Natural killer cell (primary cell): ENCODE measurements at regions not wholly inside any gene's neighbourhood (a gene's known extent, or its start where the extent isn't known, plus 50 kb on each side); places are given as distances from the start of the nearest gene placed in this dataset.

Experiments
- ATAC-seq, 3 donors: fragments of 150-1000 bp in 2 of 3; fragments of 200-7000 bp in 1 of 3; cut with Tn5 transposase; 1 replicate in 1 of 3; 2 replicates in 2 of 3; pipeline ENCODE4 v1.10.0; 2021; ENCODE audit warnings: mild to moderate bottlenecking in 2 of 3, moderate library complexity in 2 of 3
- DNase-seq, 2 donors: peaks; one replicate each; pipeline versions ENCODE4 v3.0.0 to v3.0.0-alpha.2; 2013 to 2021; ENCODE audit warnings: mixed read lengths in 1 of 2
- H3K27ac ChIP-seq: one replicate; pipeline ENCODE4 v1.5.1; 2013; ENCODE audit warnings: mild to moderate bottlenecking, low read length
- H3K27me3 ChIP-seq: one replicate; pipeline ENCODE4 v1.6.1; 2013; ENCODE audit warnings: low read length; ENCODE audit not compliant: control insufficient read depth, insufficient read depth
- H3K36me3 ChIP-seq: one replicate; pipeline ENCODE4 v1.6.1; 2013; ENCODE audit warnings: low read length; ENCODE audit not compliant: control insufficient read depth, insufficient read depth
- H3K4me1 ChIP-seq: one replicate; pipeline ENCODE4 v1.6.1; 2013; ENCODE audit warnings: low read length; ENCODE audit not compliant: control insufficient read depth, insufficient read depth
- H3K4me3 ChIP-seq: one replicate; pipeline ENCODE4 v1.5.1; 2013; ENCODE audit warnings: low read length
- H3K9me3 ChIP-seq: one replicate; pipeline ENCODE4 v1.6.1; 2013; ENCODE audit warnings: low read length; ENCODE audit not compliant: control insufficient read depth, insufficient read depth
- H3K27ac Mint-ChIP-seq, 2 donors: one replicate each; pipeline ENCODE4 v1.8.0; 2022; ENCODE audit warnings: mild to moderate bottlenecking in 2 of 2, mixed read lengths in 2 of 2, moderate library complexity in 1 of 2
- H3K27me3 Mint-ChIP-seq, 2 donors: one replicate each; pipeline ENCODE4 v1.8.0; 2022; ENCODE audit warnings: low read depth in 2 of 2, mixed read lengths in 2 of 2
- H3K36me3 Mint-ChIP-seq: one replicate; pipeline ENCODE4 v1.8.0; 2022; ENCODE audit warnings: mixed read lengths
- H3K4me1 Mint-ChIP-seq, 2 donors: one replicate each; pipeline ENCODE4 v1.8.0; 2022; ENCODE audit warnings: mixed read lengths in 2 of 2
- H3K4me3 Mint-ChIP-seq: one replicate; pipeline ENCODE4 v1.8.0; 2022; ENCODE audit warnings: mild to moderate bottlenecking, moderate library complexity, mixed read lengths
- H3K9me3 Mint-ChIP-seq, 2 donors: one replicate each; pipeline ENCODE4 v1.8.0; 2022; ENCODE audit warnings: mixed read lengths in 2 of 2
- CTCF ChIP-seq: fragments of 200-600 bp; IDR thresholded peaks from one replicate; pipeline ENCODE4 v1.8.0; 2022; ENCODE audit warnings: antibody characterized with exemption
- WGBS: methylation state at CpG from one replicate; pipeline ENCODE4 v1.1.7; 2013; ENCODE audit warnings: missing lambda C conversion rate; ENCODE audit not compliant: insufficient coverage; 5-methylcytosine and 5-hydroxymethylcytosine counted together
- intact Hi-C: fragments of 100-400 bp; cut with micrococcal nuclease; formaldehyde crosslinking; loops from one replicate; pipeline ENCODE4 v1.14.2; 2022

- Mint-ChIP-seq H3K36me3 (no peaks in the 10 kb centered on the region), H3K9me3 (peaks cover 0 to 3% of the 10 kb centered on the region in 2 donors), H3K4me1 (no peaks in the 10 kb centered on the region), H3K27ac (no peak overlapping the region), H3K27me3 (peaks cover 0 to 7% of the 10 kb centered on the region in 2 donors), H3K4me3 (no peak overlapping the region)
- no peaks in the 10 kb centered on the region for H3K27me3 ChIP-seq
- intact Hi-C loops, result no loop called here
- WGBS, result 81% methylated on average over 2 of the region's 2 CpGs
- no peaks in the 10 kb centered on the region for H3K36me3 ChIP-seq
- H3K4me1 ChIP-seq, result no peaks in the 10 kb centered on the region
- no peak overlapping the region for H3K27ac ChIP-seq
- no peaks in the 10 kb centered on the region for H3K9me3 ChIP-seq
- no peak for TF ChIP-seq CTCF
- no peak for ATAC-seq
- DNase-seq, result no peak
- H3K4me3 ChIP-seq, result no peak overlapping the region
Measured at GRCh38 chr20:39164642-39165041, 202.5 kb downstream of the DHX35 start.

- Mint-ChIP-seq H3K27me3 (peaks cover 3 to 8% of the 10 kb centered on the region in 2 donors), H3K4me1 (no peaks in the 10 kb centered on the region), H3K27ac (no peak overlapping the region), H3K36me3 (no peaks in the 10 kb centered on the region), H3K9me3 (peaks cover 0 to 3% of the 10 kb centered on the region in 2 donors), H3K4me3 (no peak overlapping the region)
- H3K4me1 ChIP-seq, result no peaks in the 10 kb centered on the region
- H3K36me3 ChIP-seq, result no peaks in the 10 kb centered on the region
- intact Hi-C loops, result no loop called here
- no peaks in the 10 kb centered on the region for H3K27me3 ChIP-seq
- TF ChIP-seq CTCF, result no peak
- H3K4me3 ChIP-seq, result no peak overlapping the region
- ATAC-seq (no peak), DNase-seq (no peak)
- 71% methylated on average over 1 of the region's 1 CpG for WGBS
- H3K27ac ChIP-seq, result no peak overlapping the region
- no peaks in the 10 kb centered on the region for H3K9me3 ChIP-seq
Measured at GRCh38 chr20:39163993-39164392, 201.8 kb downstream of the DHX35 start.

- Histone ChIP-seq H3K4me3 (no peak overlapping the region), H3K27ac (no peak overlapping the region), H3K9me3 (no peaks in the 10 kb centered on the region), H3K4me1 (no peaks in the 10 kb centered on the region), H3K27me3 (no peaks in the 10 kb centered on the region), H3K36me3 (no peaks in the 10 kb centered on the region)
- Mint-ChIP-seq H3K27ac (no peak overlapping the region), H3K9me3 (peaks cover 0 to 3% of the 10 kb centered on the region in 2 donors), H3K4me1 (no peaks in the 10 kb centered on the region), H3K4me3 (no peak overlapping the region), H3K36me3 (no peaks in the 10 kb centered on the region), H3K27me3 (peaks cover 7% of the 10 kb centered on the region in 2 donors)
- WGBS, result no CpG with 5 or more reads among the region's 1 CpG
- ATAC-seq, result no peak
- DNase-seq, result no peak
- TF ChIP-seq CTCF, result no peak
- intact Hi-C loops, result no loop called here
Measured at GRCh38 chr20:39161900-39162299, 199.8 kb downstream of the DHX35 start.

GRCh38 chr20:39155971-39156370, 193.8 kb downstream of the DHX35 start:
- Mint-ChIP-seq H3K4me1 (peaks cover 0 to 5% of the 10 kb centered on the region in 2 donors), H3K27ac (no peak overlapping the region), H3K9me3 (peaks cover 0 to 3% of the 10 kb centered on the region in 2 donors), H3K4me3 (no peak overlapping the region), H3K36me3 (no peaks in the 10 kb centered on the region), H3K27me3 (peaks cover 16 to 20% of the 10 kb centered on the region in 2 donors)
- Histone ChIP-seq H3K4me1 (no peaks in the 10 kb centered on the region), H3K36me3 (no peaks in the 10 kb centered on the region), H3K4me3 (no peak overlapping the region), H3K27me3 (no peaks in the 10 kb centered on the region), H3K9me3 (no peaks in the 10 kb centered on the region), H3K27ac (no peak overlapping the region)
- intact Hi-C loops, result no loop called here
- ATAC-seq (no peak), DNase-seq (no peak)
- WGBS, result 11% methylated on average over 5 of the region's 12 CpGs
- no peak for TF ChIP-seq CTCF
